Mesenchymal stem cell (in vitro differentiated cells and primary cell): ENCODE measurements at regions not wholly inside any gene's neighbourhood (a gene's known extent, or its start where the extent isn't known, plus 50 kb on each side); places are given as distances from the start of the nearest gene placed in this dataset.

ENCODE experiments used
- DNase-seq: peaks from one replicate; pipeline ENCODE4 v3.0.0-alpha.2; 2013
- H2AFZ ChIP-seq: one replicate; pipeline ENCODE4 v1.6.1; 2013; ENCODE audit warnings: low read depth, mild to moderate bottlenecking, control low read depth, inconsistent platforms, low read length, moderate library complexity
- H2AK5ac ChIP-seq: 2 replicates; pipeline ENCODE4 v1.6.1; 2013; ENCODE audit warnings: low read length, moderate library complexity, mild to moderate bottlenecking, inconsistent platforms; ENCODE audit not compliant: severe bottlenecking
- H2BK120ac ChIP-seq: one replicate; pipeline ENCODE4 v1.6.1; 2013; ENCODE audit warnings: low read depth, mild to moderate bottlenecking, inconsistent platforms, low read length, moderate library complexity
- H2BK12ac ChIP-seq, 2 experiments: one replicate each; pipeline ENCODE4 v1.6.1; 2013; ENCODE audit warnings: inconsistent platforms in 2 of 2, low read length in 2 of 2, mild to moderate bottlenecking in 2 of 2, moderate library complexity in 2 of 2, control low read depth in 1 of 2
- H2BK15ac ChIP-seq: one replicate; pipeline ENCODE4 v1.6.1; 2013; ENCODE audit warnings: mild to moderate bottlenecking, low read depth, inconsistent platforms; ENCODE audit not compliant: poor library complexity, severe bottlenecking
- H2BK5ac ChIP-seq: 2 replicates; pipeline ENCODE4 v1.6.1; 2013; ENCODE audit warnings: low read depth, mild to moderate bottlenecking, low read length, control low read depth, inconsistent platforms; ENCODE audit not compliant: poor library complexity, severe bottlenecking
- H3K14ac ChIP-seq, 2 experiments: one replicate each; pipeline ENCODE4 v1.6.1; 2013; ENCODE audit warnings: inconsistent platforms in 2 of 2, low read length in 2 of 2, control low read depth in 1 of 2, mild to moderate bottlenecking in 1 of 2, moderate library complexity in 1 of 2
- H3K18ac ChIP-seq, 2 experiments: one replicate each; pipeline ENCODE4 v1.6.1; 2013; ENCODE audit warnings: inconsistent platforms in 2 of 2, low read length in 2 of 2, control low read depth in 1 of 2, low read depth in 1 of 2, mild to moderate bottlenecking in 1 of 2
- H3K23ac ChIP-seq, 2 experiments: one replicate each; pipeline ENCODE4 v1.6.1; 2013; ENCODE audit warnings: inconsistent platforms in 2 of 2, low read length in 2 of 2, mild to moderate bottlenecking in 2 of 2, moderate library complexity in 2 of 2, control low read depth in 1 of 2
- H3K27ac ChIP-seq: 2 replicates; pipeline ENCODE4 v1.5.1; 2013; ENCODE audit warnings: mild to moderate bottlenecking, moderate library complexity, low read length, control low read depth, inconsistent platforms; ENCODE audit not compliant: poor library complexity, severe bottlenecking
- H3K27me3 ChIP-seq, 2 experiments: 2 replicates each; pipeline versions ENCODE4 v1.6.1 to v1.7.0; 2013; ENCODE audit warnings: low read length in 2 of 2, mild to moderate bottlenecking in 2 of 2, moderate library complexity in 2 of 2, control low read depth in 1 of 2, inconsistent platforms in 1 of 2; ENCODE audit not compliant: control insufficient read depth in 1 of 2, insufficient read depth in 1 of 2
- H3K36me3 ChIP-seq, 2 experiments: 2 replicates each; pipeline versions ENCODE4 v1.6.1 to v1.7.0; 2013; ENCODE audit warnings: low read length in 2 of 2, control low read depth in 1 of 2, inconsistent platforms in 1 of 2, low read depth in 1 of 2, mild to moderate bottlenecking in 1 of 2; ENCODE audit not compliant: insufficient read depth in 2 of 2, control insufficient read depth in 1 of 2
- H3K4ac ChIP-seq, 2 experiments: one replicate each; pipeline ENCODE4 v1.6.1; 2013; ENCODE audit warnings: inconsistent platforms in 2 of 2, low read length in 2 of 2, mild to moderate bottlenecking in 2 of 2, moderate library complexity in 2 of 2, control low read depth in 1 of 2, low read depth in 1 of 2
- H3K4me1 ChIP-seq: 2 replicates; pipeline ENCODE4 v1.6.1; 2013; ENCODE audit warnings: low read depth, low read length, control low read depth; ENCODE audit not compliant: control insufficient read depth, insufficient read depth
- H3K4me2 ChIP-seq: 2 replicates; pipeline ENCODE4 v1.6.1; 2013; ENCODE audit warnings: low read length, mild to moderate bottlenecking, inconsistent platforms; ENCODE audit not compliant: poor library complexity, severe bottlenecking
- H3K4me3 ChIP-seq, 2 experiments: 2 replicates each; pipeline versions ENCODE4 v1.5.1 to v1.7.0; 2013; ENCODE audit warnings: low read length in 2 of 2, mild to moderate bottlenecking in 2 of 2, control low read depth in 1 of 2, low read depth in 1 of 2; ENCODE audit not compliant: insufficient read depth in 1 of 2
- H3K79me1 ChIP-seq: replicated peaks from 2 replicates; pipeline ENCODE4 v1.6.1; 2013; ENCODE audit warnings: mild to moderate bottlenecking, control low read depth, low read length, inconsistent platforms; ENCODE audit not compliant: poor library complexity, severe bottlenecking
- H3K9ac ChIP-seq: 2 replicates; pipeline ENCODE4 v1.7.0; 2013; ENCODE audit warnings: mild to moderate bottlenecking, low read length, moderate library complexity
- H3K9me3 ChIP-seq: 2 replicates; pipeline ENCODE4 v1.7.0; 2013; ENCODE audit warnings: mild to moderate bottlenecking, low read length; ENCODE audit not compliant: control insufficient read depth
- H4K8ac ChIP-seq: one replicate; pipeline ENCODE4 v1.6.1; 2013; ENCODE audit warnings: inconsistent platforms, mild to moderate bottlenecking, low read length, moderate library complexity
- H4K91ac ChIP-seq: one replicate; pipeline ENCODE4 v1.6.1; 2013; ENCODE audit warnings: mild to moderate bottlenecking, low read length, inconsistent platforms
- WGBS: methylation state at CpG from one replicate; pipeline ENCODE4 v1.1.7; 2013; ENCODE audit warnings: mixed read lengths; 5-methylcytosine and 5-hydroxymethylcytosine counted together

DNA sequence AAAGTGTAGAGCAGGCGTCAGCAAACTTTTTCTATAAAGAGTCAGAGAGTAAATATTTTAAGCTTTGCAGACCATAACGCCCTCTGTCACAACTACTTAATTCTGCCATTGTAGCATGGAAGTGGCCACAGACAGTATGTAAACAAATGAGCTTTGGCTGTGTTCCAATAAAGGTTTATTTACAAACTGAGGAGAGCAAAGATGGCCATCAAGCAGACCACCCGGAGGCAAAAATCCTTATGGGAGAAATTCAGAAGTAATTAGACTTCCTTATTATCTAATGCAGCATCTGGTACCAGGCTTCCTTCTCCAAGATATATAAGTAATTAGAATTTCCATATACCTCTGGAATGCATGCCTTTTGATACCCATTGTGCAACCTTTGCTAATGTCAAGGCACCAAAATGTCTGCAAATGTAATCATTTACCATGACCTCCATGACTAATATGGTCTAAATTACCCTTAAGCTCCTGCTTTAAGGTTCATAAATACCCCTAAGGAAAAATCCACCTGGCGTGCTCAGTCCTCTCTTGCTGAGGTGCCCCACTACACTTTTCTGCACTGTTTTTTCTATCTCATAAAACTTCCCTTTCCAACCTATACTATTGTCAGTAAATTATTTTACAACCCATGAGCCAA lies 377.8 kb downstream of the MATN1 start:
- no peak overlapping the region for H3K4me3 ChIP-seq
- WGBS, result 93% methylated on average over 2 of the region's 4 CpGs

DNA sequence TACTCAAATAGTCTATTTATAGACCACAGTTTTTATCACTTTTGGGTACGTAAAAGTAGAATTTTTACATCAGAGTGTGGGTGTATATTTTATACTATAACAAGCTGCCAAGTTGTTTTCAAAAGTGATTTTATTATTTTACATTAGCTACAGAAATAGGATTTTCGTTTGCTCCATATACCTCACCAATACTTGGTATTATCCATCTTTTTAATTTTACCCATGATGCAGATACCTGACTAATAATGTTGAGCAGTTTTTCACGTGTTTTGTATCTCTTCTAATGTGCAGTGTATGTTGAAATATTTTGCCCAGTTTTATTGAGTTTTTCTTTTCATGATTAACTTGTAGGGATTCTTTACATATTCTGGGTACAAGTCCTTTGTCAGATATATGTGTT lies 379.8 kb downstream of the MATN1 start:
- no peak overlapping the region for H3K4me3 ChIP-seq
- no peak overlapping the region for H2AFZ ChIP-seq
- H3K23ac ChIP-seq, result no peak overlapping the region
- no peak overlapping the region for H3K4ac ChIP-seq
- H3K79me1 ChIP-seq, result no peaks in the 10 kb centered on the region
- DNase-seq, result no peak
- no peaks in the 10 kb centered on the region for H3K9me3 ChIP-seq
- no peak overlapping the region for H2BK15ac ChIP-seq
- H3K36me3 ChIP-seq, result no peaks in the 10 kb centered on the region
- H2BK12ac ChIP-seq, result no peak overlapping the region
- H3K9ac ChIP-seq, result no peak overlapping the region
- H4K91ac ChIP-seq, result no peak overlapping the region
- H2BK5ac ChIP-seq, result no peak overlapping the region
- no peak overlapping the region for H3K4me2 ChIP-seq
- H3K18ac ChIP-seq, result no peak overlapping the region
- no peaks in the 10 kb centered on the region for H3K4me1 ChIP-seq
- no peak overlapping the region for H2AK5ac ChIP-seq
- peaks cover 8 to 45% of the 10 kb centered on the region in 2 experiments for H3K27me3 ChIP-seq
- no peak overlapping the region for H2BK120ac ChIP-seq
- no peak overlapping the region for H3K27ac ChIP-seq
- H3K14ac ChIP-seq, result no peak overlapping the region
- no CpG with 5 or more reads among the region's 3 CpGs for whole genome bisulfite sequencing
- no peak overlapping the region for H4K8ac ChIP-seq

More for the DNA sequence above, 377.8 kb downstream of the MATN1 start:
- no peaks in the 10 kb centered on the region for H3K4me1 ChIP-seq
- no peak overlapping the region for H2BK5ac ChIP-seq
- H3K27ac ChIP-seq, result no peak overlapping the region
- no peaks in the 10 kb centered on the region for H3K9me3 ChIP-seq
- H2AFZ ChIP-seq, result no peak overlapping the region
- H3K4me2 ChIP-seq, result no peak overlapping the region
- no peak overlapping the region for H3K14ac ChIP-seq
- no peak overlapping the region for H2AK5ac ChIP-seq
- H3K23ac ChIP-seq, result no peak overlapping the region
- H4K91ac ChIP-seq, result no peak overlapping the region
- no peak overlapping the region for H3K4ac ChIP-seq
- no peak for DNase-seq
- no peaks in the 10 kb centered on the region for H3K36me3 ChIP-seq
- H4K8ac ChIP-seq, result no peak overlapping the region
- H2BK15ac ChIP-seq, result no peak overlapping the region
- H2BK12ac ChIP-seq, result no peak overlapping the region
- no peak overlapping the region for H3K18ac ChIP-seq
- H3K79me1 ChIP-seq, result no peaks in the 10 kb centered on the region
- no peak overlapping the region for H3K9ac ChIP-seq
- no peak overlapping the region for H2BK120ac ChIP-seq
- peaks cover 8 to 46% of the 10 kb centered on the region in 2 experiments for H3K27me3 ChIP-seq

DNA sequence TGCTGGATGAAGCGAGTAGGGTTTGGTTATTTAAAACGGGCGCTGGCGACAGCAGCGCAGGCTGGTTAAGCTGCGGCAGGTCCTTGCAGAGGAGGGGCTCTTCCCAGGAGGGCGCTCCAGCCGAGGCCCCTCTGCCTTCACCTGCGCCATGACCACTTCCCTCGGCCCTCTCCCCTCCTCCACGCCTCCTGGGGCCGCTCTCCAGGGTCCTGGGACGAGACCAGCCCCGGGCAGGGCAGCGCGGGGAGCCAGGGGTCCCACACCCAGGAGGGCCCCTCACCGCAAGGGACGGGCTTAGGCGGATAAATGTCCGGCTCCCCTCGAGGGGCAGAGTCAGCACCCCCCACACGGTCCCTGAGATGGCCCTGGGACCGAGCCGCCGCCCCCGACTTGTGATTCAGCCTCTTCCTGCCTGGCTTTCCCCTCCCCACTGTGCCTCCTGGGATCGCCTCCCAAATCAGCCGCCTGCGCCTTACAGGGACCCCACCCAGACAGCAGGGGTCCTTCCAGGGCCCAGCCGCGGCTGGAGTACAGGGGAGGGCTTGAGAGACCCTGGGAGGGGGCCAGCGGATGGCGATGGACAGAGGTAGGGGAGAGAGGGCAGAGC lies 380.7 kb downstream of the MATN1 start:
- H3K14ac ChIP-seq, result no peak overlapping the region
- H4K8ac ChIP-seq, result no peak overlapping the region
- H3K4me1 ChIP-seq, result no peaks in the 10 kb centered on the region
- no peak overlapping the region for H2BK15ac ChIP-seq
- no peak overlapping the region for H3K18ac ChIP-seq
- no peak overlapping the region for H2AFZ ChIP-seq
- no peak overlapping the region for H3K4ac ChIP-seq
- H3K9me3 ChIP-seq, result no peaks in the 10 kb centered on the region
- no peak overlapping the region for H2BK5ac ChIP-seq
- no peak overlapping the region for H3K4me3 ChIP-seq
- H2BK120ac ChIP-seq, result no peak overlapping the region
- peaks cover 8 to 45% of the 10 kb centered on the region in 2 experiments for H3K27me3 ChIP-seq
- no peak overlapping the region for H3K27ac ChIP-seq
- 15% methylated on average over 16 of the region's 33 CpGs for WGBS
- no peak overlapping the region for H3K23ac ChIP-seq
- H3K79me1 ChIP-seq, result no peaks in the 10 kb centered on the region
- H3K4me2 ChIP-seq, result no peak overlapping the region
- H3K9ac ChIP-seq, result no peak overlapping the region
- no peak overlapping the region for H4K91ac ChIP-seq
- H3K36me3 ChIP-seq, result no peaks in the 10 kb centered on the region
- no peak overlapping the region for H2AK5ac ChIP-seq
- H2BK12ac ChIP-seq, result no peak overlapping the region
- no peak for DNase-seq

DNA sequence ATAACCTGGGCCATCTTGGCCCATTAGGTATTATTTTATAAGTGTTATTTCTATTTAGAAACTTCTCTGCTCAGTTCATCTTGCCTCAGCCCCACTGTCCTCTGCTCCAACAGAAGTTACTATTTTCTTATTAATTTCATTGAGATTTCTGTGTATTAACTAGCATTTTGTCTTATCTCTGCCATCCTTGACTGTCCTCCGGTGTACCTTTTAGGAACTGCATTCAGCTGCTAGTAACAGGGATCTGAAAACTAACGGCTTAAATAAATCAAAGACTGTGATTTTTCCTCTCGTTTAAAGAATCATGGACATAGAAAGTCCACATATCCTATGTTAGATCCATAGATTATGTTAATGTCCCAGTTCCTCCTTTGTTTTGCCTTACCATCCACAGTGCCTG lies 382.5 kb downstream of the MATN1 start:
- Histone ChIP-seq H3K14ac (no peak overlapping the region), H3K9ac (no peak overlapping the region), H3K4me1 (no peaks in the 10 kb centered on the region), H2BK5ac (no peak overlapping the region), H3K79me1 (no peaks in the 10 kb centered on the region), H3K4me3 (no peak overlapping the region), H2AK5ac (no peak overlapping the region), H3K4me2 (no peak overlapping the region), H3K36me3 (no peaks in the 10 kb centered on the region), H2BK12ac (no peak overlapping the region), H2AFZ (no peak overlapping the region), H3K27ac (no peak overlapping the region), H4K91ac (no peak overlapping the region), H3K4ac (no peak overlapping the region), H2BK120ac (no peak overlapping the region), H3K27me3 (peaks cover 8 to 38% of the 10 kb centered on the region in 2 experiments), H3K9me3 (no peaks in the 10 kb centered on the region), H2BK15ac (no peak overlapping the region), H4K8ac (no peak overlapping the region), H3K23ac (no peak overlapping the region), H3K18ac (no peak overlapping the region)
- DNase-seq, result no peak
- 86% methylated on average over 3 of the region's 3 CpGs for WGBS
